ENCODE measurements at regions not wholly inside any gene's neighbourhood (a gene's known extent, or its start where the extent isn't known, plus 50 kb on each side); places are given as distances from the start of the nearest gene placed in this dataset.

DNA sequence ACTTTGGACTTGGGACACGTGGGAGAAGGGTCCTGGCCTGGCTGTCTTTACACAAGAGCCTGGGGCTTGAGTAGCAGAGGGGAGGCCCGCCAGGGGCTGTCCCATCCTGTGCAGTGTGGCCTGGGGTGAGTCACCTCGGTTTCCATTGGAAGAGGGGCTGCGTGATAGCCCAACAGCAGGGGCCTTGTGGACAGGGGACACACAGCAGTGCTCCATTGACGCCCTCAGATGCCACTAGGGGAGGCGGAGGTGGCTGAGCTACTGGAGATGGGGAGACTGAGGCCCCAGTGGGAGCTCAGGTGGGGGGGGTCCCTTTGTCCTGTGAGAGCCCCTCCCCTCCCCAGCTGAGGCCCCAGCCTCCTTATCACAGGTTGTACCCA, 50.0 kb upstream of the RNU6ATAC start:
- Mint-ChIP-seq H3K4me1 (ENCODE audit: unreplicated experiment) (peaks cover 49% of the 10 kb centered on the region), H3K27ac (ENCODE audit: unreplicated experiment) (peak overlapping the region; percentile 98), H3K9me3 (ENCODE audit: unreplicated experiment) (no peaks in the 10 kb centered on the region), H3K27me3 (ENCODE audit: unreplicated experiment) (no peaks in the 10 kb centered on the region), H3K4me3 (ENCODE audit: unreplicated experiment) (no peak overlapping the region), H3K36me3 (ENCODE audit: unreplicated experiment) (no peaks in the 10 kb centered on the region)
- TF ChIP-seq, protein P1, sequence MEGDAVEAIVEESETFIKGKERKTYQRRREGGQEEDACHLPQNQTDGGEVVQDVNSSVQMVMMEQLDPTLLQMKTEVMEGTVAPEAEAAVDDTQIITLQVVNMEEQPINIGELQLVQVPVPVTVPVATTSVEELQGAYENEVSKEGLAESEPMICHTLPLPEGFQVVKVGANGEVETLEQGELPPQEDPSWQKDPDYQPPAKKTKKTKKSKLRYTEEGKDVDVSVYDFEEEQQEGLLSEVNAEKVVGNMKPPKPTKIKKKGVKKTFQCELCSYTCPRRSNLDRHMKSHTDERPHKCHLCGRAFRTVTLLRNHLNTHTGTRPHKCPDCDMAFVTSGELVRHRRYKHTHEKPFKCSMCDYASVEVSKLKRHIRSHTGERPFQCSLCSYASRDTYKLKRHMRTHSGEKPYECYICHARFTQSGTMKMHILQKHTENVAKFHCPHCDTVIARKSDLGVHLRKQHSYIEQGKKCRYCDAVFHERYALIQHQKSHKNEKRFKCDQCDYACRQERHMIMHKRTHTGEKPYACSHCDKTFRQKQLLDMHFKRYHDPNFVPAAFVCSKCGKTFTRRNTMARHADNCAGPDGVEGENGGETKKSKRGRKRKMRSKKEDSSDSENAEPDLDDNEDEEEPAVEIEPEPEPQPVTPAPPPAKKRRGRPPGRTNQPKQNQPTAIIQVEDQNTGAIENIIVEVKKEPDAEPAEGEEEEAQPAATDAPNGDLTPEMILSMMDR (IDR thresholded peaks at IDR 0.05), result no peak
- no peak for DNase-seq (ENCODE audit: extremely low spot score, unreplicated experiment)

- H3K4me1 Mint-ChIP-seq (ENCODE audit: unreplicated experiment), result peaks cover 49% of the 10 kb centered on the region
- TF ChIP-seq, protein P1 (IDR thresholded peaks at IDR 0.05), result no peak
- H3K4me3 Mint-ChIP-seq (ENCODE audit: unreplicated experiment), result no peak overlapping the region
- H3K36me3 Mint-ChIP-seq (ENCODE audit: unreplicated experiment), result no peaks in the 10 kb centered on the region
- H3K27me3 Mint-ChIP-seq (ENCODE audit: unreplicated experiment), result no peaks in the 10 kb centered on the region
- no peaks in the 10 kb centered on the region for H3K9me3 Mint-ChIP-seq (ENCODE audit: unreplicated experiment)
- DNase-seq (ENCODE audit: extremely low spot score, unreplicated experiment), result no peak
- H3K27ac Mint-ChIP-seq (ENCODE audit: unreplicated experiment), result peak overlapping the region; percentile 98
Observed at GRCh38 chr9:134214766-134215419, 50.5 kb upstream of the RNU6ATAC start.

GRCh38 chr9:134215420-134215698, 51.0 kb upstream of the RNU6ATAC start:
- Mint-ChIP-seq H3K36me3 (ENCODE audit: unreplicated experiment) (no peaks in the 10 kb centered on the region), H3K27ac (ENCODE audit: unreplicated experiment) (peak overlapping the region; percentile 98), H3K27me3 (ENCODE audit: unreplicated experiment) (no peaks in the 10 kb centered on the region), H3K4me1 (ENCODE audit: unreplicated experiment) (peaks cover 48% of the 10 kb centered on the region), H3K4me3 (ENCODE audit: unreplicated experiment) (no peak overlapping the region), H3K9me3 (ENCODE audit: unreplicated experiment) (no peaks in the 10 kb centered on the region)
- TF ChIP-seq, protein P1 (IDR thresholded peaks at IDR 0.05), result no peak
- no peak for DNase-seq (ENCODE audit: extremely low spot score, unreplicated experiment)

DNA sequence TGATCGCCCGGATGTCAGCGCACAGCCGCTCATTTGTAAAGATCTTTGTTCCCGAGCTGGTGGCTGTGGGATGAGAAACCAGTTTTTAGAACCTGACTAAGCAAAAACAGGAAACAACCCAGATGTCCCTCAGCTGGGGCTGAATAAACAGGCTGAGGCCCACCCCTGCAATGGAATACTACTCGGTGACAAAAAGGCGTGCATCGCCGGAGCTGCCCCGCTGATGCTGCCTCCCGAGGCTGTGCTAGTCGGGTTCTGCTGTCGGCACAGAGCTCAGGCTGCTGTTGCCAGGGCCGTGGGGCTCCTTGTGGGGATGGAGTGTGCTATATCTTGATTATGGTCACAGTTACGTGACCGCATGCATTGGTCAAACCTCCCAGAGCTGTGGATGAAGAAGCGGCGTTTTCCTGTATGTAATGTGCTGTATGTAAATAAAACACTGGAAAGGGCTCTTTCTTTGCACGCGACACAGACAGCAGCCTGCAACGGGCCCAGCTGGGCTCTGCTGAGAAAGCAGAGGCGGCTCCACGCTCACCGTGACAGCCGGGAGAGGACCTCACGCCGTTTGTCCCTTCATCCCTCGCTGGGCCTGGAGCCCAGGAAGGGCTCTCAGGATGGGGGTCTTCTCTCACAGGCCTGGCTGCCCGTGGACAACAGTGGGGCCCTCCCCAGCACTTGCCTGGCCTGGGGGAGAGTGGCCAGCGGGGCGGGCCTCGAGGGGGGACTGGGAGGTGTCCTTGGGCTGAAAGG, 51.5 kb upstream of the RNU6ATAC start:
- TF ChIP-seq, protein P1 (IDR thresholded peaks at IDR 0.05), result peak; percentile 31
- Mint-ChIP-seq H3K36me3 (ENCODE audit: unreplicated experiment) (no peaks in the 10 kb centered on the region), H3K4me3 (ENCODE audit: unreplicated experiment) (no peak overlapping the region), H3K27ac (ENCODE audit: unreplicated experiment) (peak overlapping the region; percentile 98), H3K27me3 (ENCODE audit: unreplicated experiment) (no peaks in the 10 kb centered on the region), H3K9me3 (ENCODE audit: unreplicated experiment) (no peaks in the 10 kb centered on the region), H3K4me1 (ENCODE audit: unreplicated experiment) (peaks cover 47% of the 10 kb centered on the region)
- peak; percentile 90 for DNase-seq (ENCODE audit: extremely low spot score, unreplicated experiment)

DNA sequence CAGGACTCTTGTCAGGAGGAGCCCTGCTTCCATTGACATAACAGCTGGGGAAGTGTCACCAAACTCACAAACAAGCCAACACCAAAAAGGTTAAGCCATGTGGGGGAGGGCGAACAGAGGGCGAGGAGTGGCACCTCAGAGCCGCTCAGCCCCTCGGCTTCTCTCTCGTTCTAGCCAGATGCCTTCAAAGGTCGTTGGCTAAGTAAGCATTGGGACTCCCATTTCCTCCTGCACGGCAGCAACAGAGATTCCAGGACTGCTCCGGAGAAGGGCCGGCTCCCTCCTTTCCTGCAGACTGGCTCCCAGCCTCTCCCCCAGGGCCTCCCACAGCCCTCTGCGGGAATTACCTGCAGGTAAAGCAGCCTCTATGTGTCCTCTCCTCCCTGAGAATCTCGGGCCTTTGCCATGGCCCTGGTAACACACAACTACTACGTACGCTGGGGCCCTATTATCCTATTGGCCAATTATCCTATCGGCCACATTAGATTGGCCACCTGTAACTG, 52.1 kb upstream of the RNU6ATAC start:
- Mint-ChIP-seq H3K9me3 (ENCODE audit: unreplicated experiment) (no peaks in the 10 kb centered on the region), H3K27me3 (ENCODE audit: unreplicated experiment) (no peaks in the 10 kb centered on the region), H3K36me3 (ENCODE audit: unreplicated experiment) (no peaks in the 10 kb centered on the region), H3K4me1 (ENCODE audit: unreplicated experiment) (peaks cover 47% of the 10 kb centered on the region), H3K27ac (ENCODE audit: unreplicated experiment) (peak overlapping the region; percentile 98), H3K4me3 (ENCODE audit: unreplicated experiment) (no peak overlapping the region)
- no peak for DNase-seq (ENCODE audit: extremely low spot score, unreplicated experiment)
- TF ChIP-seq, protein P1 (IDR thresholded peaks at IDR 0.05), result no peak

Measured in osteocyte (in vitro differentiated cells).